ENCODE measurements at regions not wholly inside any gene's neighbourhood (a gene's known extent, or its start where the extent isn't known, plus 50 kb on each side); places are given as distances from the start of the nearest gene placed in this dataset.

GRCh38 chr1:81455481-81455880 lies 345.3 kb upstream of the ADGRL2 start:
- no peaks in the 10 kb centered on the region for H3K9me3 Mint-ChIP-seq

GRCh38 chr1:81453971-81454370 lies 346.8 kb upstream of the ADGRL2 start:
- Histone ChIP-seq H3K27me3 (ENCODE audit: control insufficient read depth, insufficient read depth, low read length, poor library complexity, severe bottlenecking) (no peaks in the 10 kb centered on the region), H3K9me3 (ENCODE audit: control insufficient read depth, low read length) (no peaks in the 10 kb centered on the region), H3K4me1 (ENCODE audit: control insufficient read depth, insufficient read depth, low read length) (no peaks in the 10 kb centered on the region), H3K4me3 (ENCODE audit: low read length) (no peak overlapping the region), H3K27ac (ENCODE audit: low read depth, low read length) (no peak overlapping the region), H3K9ac (ENCODE audit: extremely low read depth, low read length, poor library complexity, severe bottlenecking) (no peak overlapping the region), H3K36me3 (ENCODE audit: control insufficient read depth, insufficient read depth, low read length) (no peaks in the 10 kb centered on the region)
- Mint-ChIP-seq H3K4me3 (no peak overlapping the region), H3K9me3 (no peaks in the 10 kb centered on the region), H3K4me1 (peaks cover 30% of the 10 kb centered on the region), H3K27ac (no peak overlapping the region), H3K36me3 (ENCODE audit: low read depth) (no peaks in the 10 kb centered on the region), H3K27me3 (ENCODE audit: insufficient read depth) (no peaks in the 10 kb centered on the region)
- no peak for DNase-seq
- WGBS, 2 experiments (ENCODE audit: insufficient coverage in 1 of 2, insufficient read length in 1 of 2), result 60 to 100% methylated on average over 1 to 3 of the region's 3 CpGs
- TF ChIP-seq, protein P1, sequence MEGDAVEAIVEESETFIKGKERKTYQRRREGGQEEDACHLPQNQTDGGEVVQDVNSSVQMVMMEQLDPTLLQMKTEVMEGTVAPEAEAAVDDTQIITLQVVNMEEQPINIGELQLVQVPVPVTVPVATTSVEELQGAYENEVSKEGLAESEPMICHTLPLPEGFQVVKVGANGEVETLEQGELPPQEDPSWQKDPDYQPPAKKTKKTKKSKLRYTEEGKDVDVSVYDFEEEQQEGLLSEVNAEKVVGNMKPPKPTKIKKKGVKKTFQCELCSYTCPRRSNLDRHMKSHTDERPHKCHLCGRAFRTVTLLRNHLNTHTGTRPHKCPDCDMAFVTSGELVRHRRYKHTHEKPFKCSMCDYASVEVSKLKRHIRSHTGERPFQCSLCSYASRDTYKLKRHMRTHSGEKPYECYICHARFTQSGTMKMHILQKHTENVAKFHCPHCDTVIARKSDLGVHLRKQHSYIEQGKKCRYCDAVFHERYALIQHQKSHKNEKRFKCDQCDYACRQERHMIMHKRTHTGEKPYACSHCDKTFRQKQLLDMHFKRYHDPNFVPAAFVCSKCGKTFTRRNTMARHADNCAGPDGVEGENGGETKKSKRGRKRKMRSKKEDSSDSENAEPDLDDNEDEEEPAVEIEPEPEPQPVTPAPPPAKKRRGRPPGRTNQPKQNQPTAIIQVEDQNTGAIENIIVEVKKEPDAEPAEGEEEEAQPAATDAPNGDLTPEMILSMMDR (conservative IDR thresholded peaks at IDR 0.05), result no peak

More at GRCh38 chr1:81455481-81455880, 345.3 kb upstream of the ADGRL2 start:
- no peak overlapping the region for H3K4me3 ChIP-seq (ENCODE audit: low read length)
- Mint-ChIP-seq H3K27me3 (ENCODE audit: insufficient read depth) (no peaks in the 10 kb centered on the region), H3K4me3 (no peak overlapping the region), H3K27ac (no peak overlapping the region), H3K36me3 (ENCODE audit: low read depth) (no peaks in the 10 kb centered on the region), H3K4me1 (peaks cover 32% of the 10 kb centered on the region)
- no peak for DNase-seq
- no peaks in the 10 kb centered on the region for H3K9me3 ChIP-seq (ENCODE audit: control insufficient read depth, low read length)
- H3K4me1 ChIP-seq (ENCODE audit: control insufficient read depth, insufficient read depth, low read length), result no peaks in the 10 kb centered on the region
- H3K9ac ChIP-seq (ENCODE audit: extremely low read depth, low read length, poor library complexity, severe bottlenecking), result no peak overlapping the region
- no peak overlapping the region for H3K27ac ChIP-seq (ENCODE audit: low read depth, low read length)
- 96 to 100% methylated on average over 2 to 4 of the region's 4 CpGs for WGBS, 2 experiments (ENCODE audit: insufficient coverage in 1 of 2, insufficient read length in 1 of 2)
- H3K36me3 ChIP-seq (ENCODE audit: control insufficient read depth, insufficient read depth, low read length), result no peaks in the 10 kb centered on the region
- H3K27me3 ChIP-seq (ENCODE audit: control insufficient read depth, insufficient read depth, low read length, poor library complexity, severe bottlenecking), result no peaks in the 10 kb centered on the region
- TF ChIP-seq, protein P1 (conservative IDR thresholded peaks at IDR 0.05), result no peak

- Histone ChIP-seq H3K27ac (ENCODE audit: low read depth, low read length) (no peak overlapping the region), H3K4me3 (ENCODE audit: low read length) (no peak overlapping the region), H3K4me1 (ENCODE audit: control insufficient read depth, insufficient read depth, low read length) (no peaks in the 10 kb centered on the region), H3K9ac (ENCODE audit: extremely low read depth, low read length, poor library complexity, severe bottlenecking) (no peak overlapping the region), H3K36me3 (ENCODE audit: control insufficient read depth, insufficient read depth, low read length) (no peaks in the 10 kb centered on the region), H3K27me3 (ENCODE audit: control insufficient read depth, insufficient read depth, low read length, poor library complexity, severe bottlenecking) (no peaks in the 10 kb centered on the region), H3K9me3 (ENCODE audit: control insufficient read depth, low read length) (no peaks in the 10 kb centered on the region)
- Mint-ChIP-seq H3K27ac (peak overlapping the region; percentile 11), H3K36me3 (ENCODE audit: low read depth) (no peaks in the 10 kb centered on the region), H3K4me3 (no peak overlapping the region), H3K4me1 (peaks cover 30% of the 10 kb centered on the region), H3K9me3 (no peaks in the 10 kb centered on the region), H3K27me3 (ENCODE audit: insufficient read depth) (no peaks in the 10 kb centered on the region)
- 75 to 80% methylated on average over 2 of the region's 2 CpGs for WGBS, 2 experiments (ENCODE audit: insufficient coverage in 1 of 2, insufficient read length in 1 of 2)
- no peak for DNase-seq
- TF ChIP-seq, protein P1 (conservative IDR thresholded peaks at IDR 0.05), result no peak
Measured at GRCh38 chr1:81453367-81453703, 347.4 kb upstream of the ADGRL2 start.

Measured in endodermal cell (in vitro differentiated cells).